ENCODE measurements at regions not wholly inside any gene's neighbourhood (a gene's known extent, or its start where the extent isn't known, plus 50 kb on each side); places are given as distances from the start of the nearest gene placed in this dataset.

DNA sequence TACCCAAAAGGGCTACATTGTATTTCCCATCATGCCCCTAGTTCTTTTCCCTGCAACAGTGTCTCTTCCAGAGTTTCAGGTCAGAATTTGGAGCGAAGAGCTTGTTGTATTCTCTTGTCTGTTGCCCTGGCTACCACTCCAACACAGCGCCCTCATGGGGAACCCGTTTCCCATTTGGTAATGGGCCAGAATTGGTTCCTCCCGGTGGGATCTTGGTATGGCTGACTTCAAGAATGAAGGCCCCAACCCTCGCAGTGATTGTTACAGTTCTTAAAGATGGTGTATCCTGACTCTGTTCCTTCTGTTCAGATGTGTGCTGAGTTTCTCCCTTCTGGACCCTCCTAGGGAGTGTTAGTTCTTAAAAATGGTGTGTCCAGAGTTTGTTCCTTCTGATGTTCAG lies 110.5 kb upstream of the ZNF32 start:
- Mint-ChIP-seq H3K27ac (no peak overlapping the region), H3K4me1 (no peaks in the 10 kb centered on the region), H3K27me3 (no peaks in the 10 kb centered on the region), H3K36me3 (ENCODE audit: low read depth) (no peaks in the 10 kb centered on the region), H3K4me3 (no peak overlapping the region)
- no peaks in the 10 kb centered on the region for H3K9me3 ChIP-seq (ENCODE audit: control insufficient read depth, low read length, poor library complexity, severe bottlenecking)
- no peak for ATAC-seq
- DNase-seq = no peak

DNA sequence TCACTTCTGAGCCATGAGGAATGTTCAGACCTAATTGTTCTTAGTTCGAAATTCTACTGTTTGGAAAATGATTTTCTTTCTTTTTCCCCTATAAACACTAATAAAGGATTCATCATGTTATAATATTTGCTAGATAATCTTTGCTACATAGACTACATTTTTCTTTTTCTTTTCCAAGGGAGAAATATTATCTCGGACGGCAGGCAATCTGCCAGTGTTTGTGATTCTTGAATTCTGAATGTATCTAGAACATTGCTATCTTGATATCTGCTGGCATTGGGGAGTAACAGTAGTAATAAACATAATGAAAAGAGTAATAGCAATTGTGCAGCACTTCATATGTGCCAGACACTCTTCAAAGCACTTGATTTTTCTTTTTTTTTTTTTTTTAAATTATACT lies 107.7 kb upstream of the ZNF32 start:
- no peak overlapping the region for H3K4me3 Mint-ChIP-seq
- no peaks in the 10 kb centered on the region for H3K36me3 Mint-ChIP-seq (ENCODE audit: low read depth)
- no peaks in the 10 kb centered on the region for H3K27me3 Mint-ChIP-seq
- no peaks in the 10 kb centered on the region for H3K9me3 ChIP-seq (ENCODE audit: control insufficient read depth, low read length, poor library complexity, severe bottlenecking)
- H3K4me1 Mint-ChIP-seq = no peaks in the 10 kb centered on the region
- peak overlapping the region; percentile 47 for H3K27ac Mint-ChIP-seq
- ATAC-seq (no peak), DNase-seq (no peak)

DNA sequence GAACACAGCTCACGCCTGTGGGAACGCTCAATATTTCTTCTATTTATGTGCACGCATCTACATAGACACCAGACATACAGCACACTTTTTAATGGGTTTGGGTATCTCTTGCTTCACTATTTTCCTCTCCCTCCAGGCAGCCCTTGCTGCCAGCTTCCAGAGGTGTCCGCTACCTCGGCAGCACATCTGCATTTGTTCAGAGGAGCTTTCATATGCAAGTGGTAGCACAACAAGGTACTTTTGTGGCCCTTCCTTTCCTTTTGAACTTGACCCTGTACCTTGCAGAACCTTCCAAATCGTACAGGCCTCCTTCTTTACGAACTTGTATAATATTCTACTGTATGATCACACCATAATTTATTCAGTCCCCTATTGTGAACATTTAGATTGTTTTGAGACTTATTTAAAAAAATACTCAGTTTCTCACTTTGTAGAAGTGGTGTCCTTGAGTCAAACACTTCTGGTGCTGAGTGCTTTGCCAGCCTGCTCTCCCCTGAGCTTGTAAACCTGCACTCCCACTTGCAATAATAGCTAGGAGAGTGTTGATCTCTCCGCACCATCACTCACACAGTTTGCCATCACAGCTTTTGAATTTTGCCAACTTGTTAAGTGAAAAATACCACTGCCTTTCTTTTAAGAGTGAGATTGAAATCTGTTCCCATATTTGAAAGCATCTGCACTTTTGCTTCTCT lies 106.0 kb upstream of the ZNF32 start:
- ATAC-seq = no peak
- DNase-seq = no peak
- H3K4me3 Mint-ChIP-seq = no peak overlapping the region
- H3K36me3 Mint-ChIP-seq (ENCODE audit: low read depth) = no peaks in the 10 kb centered on the region
- H3K27ac Mint-ChIP-seq = no peak overlapping the region
- H3K27me3 Mint-ChIP-seq = no peaks in the 10 kb centered on the region
- no peaks in the 10 kb centered on the region for H3K9me3 ChIP-seq (ENCODE audit: control insufficient read depth, low read length, poor library complexity, severe bottlenecking)
- H3K4me1 Mint-ChIP-seq = no peaks in the 10 kb centered on the region

DNA sequence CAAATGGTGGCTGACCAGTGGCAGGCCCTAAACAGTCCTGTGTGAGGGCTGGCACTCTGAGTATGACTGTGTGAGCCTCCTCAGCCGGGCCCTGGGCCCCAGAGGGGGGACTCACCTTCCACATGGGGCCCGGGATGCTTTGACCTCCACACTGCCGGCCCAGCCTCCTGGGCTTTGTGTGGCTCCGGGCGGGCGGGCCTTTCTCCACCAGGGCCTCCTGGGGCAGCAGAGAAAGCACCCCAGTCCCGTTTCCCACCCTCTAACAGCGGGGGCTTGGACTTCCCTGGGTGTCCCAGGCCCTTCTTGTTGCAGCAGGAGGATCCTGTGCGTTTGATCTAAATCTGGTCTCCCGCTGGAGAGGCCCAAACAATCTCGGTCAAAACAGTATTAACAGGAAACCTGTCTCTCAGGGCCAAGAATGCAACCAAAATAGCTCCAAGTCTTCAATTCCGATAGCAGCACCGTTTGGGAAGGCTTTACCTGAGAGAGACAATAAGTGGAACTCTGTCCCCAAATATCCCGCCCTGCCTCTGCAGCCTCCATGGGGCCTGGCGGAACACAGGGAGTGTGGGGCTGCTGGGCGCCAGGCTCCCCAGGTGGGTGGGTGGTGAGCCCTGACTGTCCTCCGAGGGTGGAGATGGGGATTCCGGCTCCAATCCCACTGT lies 104.8 kb upstream of the ZNF32 start:
- H3K4me1 Mint-ChIP-seq = no peaks in the 10 kb centered on the region
- ATAC-seq (no peak), DNase-seq (no peak)
- H3K27me3 Mint-ChIP-seq = no peaks in the 10 kb centered on the region
- no peak overlapping the region for H3K27ac Mint-ChIP-seq
- no peaks in the 10 kb centered on the region for H3K36me3 Mint-ChIP-seq (ENCODE audit: low read depth)
- no peaks in the 10 kb centered on the region for H3K9me3 ChIP-seq (ENCODE audit: control insufficient read depth, low read length, poor library complexity, severe bottlenecking)
- H3K4me3 Mint-ChIP-seq = no peak overlapping the region

DNA sequence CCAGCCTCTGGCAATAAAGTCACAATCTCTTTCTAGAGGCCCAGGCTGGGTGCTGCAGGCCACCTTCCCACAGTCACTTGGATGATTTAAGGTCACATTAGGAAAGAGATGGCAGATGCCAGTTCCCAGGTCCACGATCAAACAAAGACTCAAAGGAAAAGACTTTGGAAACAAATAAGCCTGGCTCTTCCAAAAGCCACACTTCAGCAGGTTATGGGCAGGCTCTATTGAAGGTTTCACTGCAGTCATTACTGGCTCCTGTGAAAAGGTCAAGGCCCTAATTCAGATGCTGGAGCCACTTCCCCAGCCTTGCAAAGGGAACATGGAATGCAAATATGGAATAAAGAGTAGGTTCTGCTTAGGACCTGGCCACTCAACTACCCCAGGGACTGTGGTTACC lies 104.0 kb upstream of the ZNF32 start:
- DNase-seq (no peak), ATAC-seq (no peak)
- no peak overlapping the region for H3K4me3 Mint-ChIP-seq

DNA sequence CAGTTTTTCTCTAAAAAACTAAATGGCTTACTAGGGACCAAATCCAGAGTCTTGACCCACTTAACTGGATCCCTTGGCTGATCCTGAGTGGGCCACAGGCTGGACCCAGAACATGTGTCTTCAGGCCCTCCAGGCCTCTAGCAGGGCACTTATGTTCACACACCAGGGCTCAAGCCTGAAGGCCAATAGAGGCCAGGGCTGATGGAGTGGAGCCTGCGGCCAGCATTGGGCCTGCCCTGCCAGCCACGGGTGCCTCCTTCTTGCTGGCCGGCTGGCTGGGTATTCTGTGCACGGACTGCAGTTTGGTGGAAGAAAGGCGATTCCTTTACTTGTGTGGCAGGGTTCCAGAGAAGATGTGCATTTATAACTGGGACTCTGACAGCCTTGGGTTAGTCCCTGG lies 103.0 kb upstream of the ZNF32 start:
- no peak for DNase-seq
- H3K9me3 ChIP-seq (ENCODE audit: control insufficient read depth, low read length, poor library complexity, severe bottlenecking) = no peaks in the 10 kb centered on the region
- no peak for ATAC-seq
- H3K36me3 Mint-ChIP-seq (ENCODE audit: low read depth) = no peaks in the 10 kb centered on the region
- no peaks in the 10 kb centered on the region for H3K27me3 Mint-ChIP-seq
- H3K4me1 Mint-ChIP-seq = no peaks in the 10 kb centered on the region
- no peak overlapping the region for H3K4me3 Mint-ChIP-seq
- H3K27ac Mint-ChIP-seq = no peak overlapping the region

More for the DNA sequence above, 104.0 kb upstream of the ZNF32 start:
- H3K27me3 Mint-ChIP-seq = no peaks in the 10 kb centered on the region
- H3K4me1 Mint-ChIP-seq = no peaks in the 10 kb centered on the region
- H3K36me3 Mint-ChIP-seq (ENCODE audit: low read depth) = no peaks in the 10 kb centered on the region
- H3K27ac Mint-ChIP-seq = no peak overlapping the region
- H3K9me3 ChIP-seq (ENCODE audit: control insufficient read depth, low read length, poor library complexity, severe bottlenecking) = no peaks in the 10 kb centered on the region

DNA sequence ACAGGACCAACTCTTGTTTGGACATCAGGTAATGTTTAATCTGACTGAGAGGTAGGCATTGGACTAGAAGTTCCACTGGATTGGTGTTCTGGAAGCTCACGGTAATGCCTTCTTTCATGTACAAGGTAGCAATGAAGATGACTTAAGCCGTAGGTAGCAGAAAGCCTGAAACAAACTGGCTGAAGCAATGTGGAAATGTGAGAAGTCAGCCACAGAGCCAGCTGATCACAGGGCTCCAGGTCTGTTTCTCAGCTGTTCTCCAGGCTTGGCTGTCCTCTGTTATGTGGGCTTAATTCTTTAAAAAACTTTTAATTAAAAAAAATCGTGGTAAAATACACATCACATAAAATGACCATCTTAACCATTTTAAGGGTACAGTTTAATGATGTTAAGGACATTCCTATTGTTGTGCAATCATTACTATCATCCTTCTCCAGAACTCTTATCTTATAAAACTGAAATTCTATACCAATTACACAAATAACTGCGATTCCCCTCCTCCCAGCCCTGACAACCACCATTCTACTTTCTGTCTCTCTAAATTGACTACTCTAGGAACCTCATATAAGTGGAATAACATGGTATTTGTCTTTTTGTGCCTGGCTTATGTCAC lies 101.4 kb upstream of the ZNF32 start:
- H3K36me3 Mint-ChIP-seq (ENCODE audit: low read depth) = no peaks in the 10 kb centered on the region
- H3K27ac Mint-ChIP-seq = no peak overlapping the region
- no peaks in the 10 kb centered on the region for H3K27me3 Mint-ChIP-seq
- DNase-seq (no peak), ATAC-seq (no peak)
- no peak overlapping the region for H3K4me3 Mint-ChIP-seq
- no peaks in the 10 kb centered on the region for H3K9me3 ChIP-seq (ENCODE audit: control insufficient read depth, low read length, poor library complexity, severe bottlenecking)
- no peaks in the 10 kb centered on the region for H3K4me1 Mint-ChIP-seq

DNA sequence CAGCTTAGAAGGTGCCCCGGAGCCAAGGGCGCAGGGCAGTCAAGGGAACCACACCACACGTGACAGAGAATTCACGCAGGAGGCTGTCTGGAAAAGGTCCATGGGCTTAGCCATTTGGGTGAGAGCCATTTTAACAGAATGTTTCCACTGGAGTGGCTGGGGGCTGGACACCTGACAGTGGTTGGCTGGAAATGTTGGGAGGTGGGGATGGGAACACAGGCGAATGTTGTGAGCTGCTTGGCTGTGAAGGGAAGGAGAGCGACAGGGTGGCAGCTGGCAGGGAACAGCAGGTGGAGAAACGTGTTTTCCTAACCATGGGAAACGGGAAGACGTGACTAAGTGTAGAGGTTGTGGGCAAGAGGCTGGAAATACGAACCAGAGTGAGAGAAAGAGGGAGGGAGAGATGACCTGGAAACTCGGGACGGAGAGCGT lies 100.5 kb upstream of the ZNF32 start:
- ATAC-seq = no peak
- no peak overlapping the region for H3K27ac Mint-ChIP-seq
- DNase-seq = no peak
- H3K4me3 Mint-ChIP-seq = no peak overlapping the region
- H3K9me3 ChIP-seq (ENCODE audit: control insufficient read depth, low read length, poor library complexity, severe bottlenecking) = no peaks in the 10 kb centered on the region
- H3K4me1 Mint-ChIP-seq = no peaks in the 10 kb centered on the region
- H3K27me3 Mint-ChIP-seq = no peaks in the 10 kb centered on the region
- no peaks in the 10 kb centered on the region for H3K36me3 Mint-ChIP-seq (ENCODE audit: low read depth)

DNA sequence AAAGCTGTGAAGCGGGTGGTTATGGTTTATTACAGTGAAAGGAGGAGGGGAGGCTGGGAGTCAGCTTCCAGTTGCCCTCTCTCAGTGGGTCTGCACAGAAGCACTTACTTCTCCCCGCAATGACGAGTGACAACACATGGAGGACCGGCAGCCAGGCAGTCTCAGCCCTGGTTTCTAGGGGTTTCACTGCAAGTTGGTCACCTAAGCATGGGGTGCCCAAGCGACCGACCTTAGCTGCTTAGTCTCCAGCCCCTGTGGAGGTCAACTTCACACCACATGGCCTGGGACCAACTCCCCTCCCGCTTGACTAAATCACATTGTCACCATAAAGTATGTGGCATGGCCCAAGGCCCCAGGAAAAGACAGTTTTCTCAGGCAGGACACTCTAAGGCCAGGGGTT lies 99.9 kb upstream of the ZNF32 start:
- Mint-ChIP-seq H3K4me1 (no peaks in the 10 kb centered on the region), H3K27ac (no peak overlapping the region), H3K4me3 (no peak overlapping the region), H3K36me3 (ENCODE audit: low read depth) (no peaks in the 10 kb centered on the region), H3K27me3 (no peaks in the 10 kb centered on the region)
- H3K9me3 ChIP-seq (ENCODE audit: control insufficient read depth, low read length, poor library complexity, severe bottlenecking) = no peaks in the 10 kb centered on the region
- DNase-seq = no peak
- ATAC-seq = no peak

DNA sequence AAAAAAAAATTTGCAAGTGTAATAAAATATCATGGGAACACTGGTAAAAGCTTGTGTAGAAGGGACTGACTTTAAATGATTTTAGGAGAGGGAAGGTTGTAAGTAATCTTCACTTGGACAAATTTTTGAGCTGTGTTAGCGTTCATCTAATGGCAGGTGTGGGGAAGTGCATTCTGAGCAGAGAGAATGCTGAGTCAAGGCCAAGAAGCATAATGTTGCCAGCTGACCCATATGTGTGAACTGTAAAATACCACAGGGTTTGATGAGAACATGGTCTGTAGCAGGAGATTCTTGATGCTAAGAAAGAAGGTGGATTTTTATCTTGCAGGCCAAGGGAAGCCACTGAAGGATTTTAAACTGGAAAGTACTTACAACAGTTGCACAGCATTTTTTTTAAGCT lies 98.2 kb upstream of the ZNF32 start:
- ATAC-seq = no peak
- H3K36me3 Mint-ChIP-seq (ENCODE audit: low read depth) = no peaks in the 10 kb centered on the region

DNA sequence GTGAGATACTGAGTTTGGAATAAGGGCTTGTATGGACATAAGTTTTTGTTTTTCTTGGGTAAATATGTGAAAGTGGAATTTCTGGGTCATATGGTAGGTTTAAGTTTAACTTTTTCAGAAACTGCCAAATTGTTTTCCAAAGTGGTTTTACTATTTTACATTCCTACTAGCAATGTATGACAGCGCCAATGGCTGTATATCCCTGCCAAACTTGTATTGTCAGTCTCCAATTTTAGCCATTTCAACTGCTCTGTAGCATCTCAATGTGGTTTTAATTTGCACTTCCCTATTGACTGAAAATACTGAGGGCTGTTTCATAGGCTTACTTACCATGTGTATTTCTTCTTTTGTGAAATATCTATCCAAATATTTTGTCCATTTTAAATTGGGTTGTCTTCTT lies 90.5 kb upstream of the ZNF32 start:
- ATAC-seq (no peak), DNase-seq (no peak)
- H3K9me3 ChIP-seq (ENCODE audit: control insufficient read depth, low read length, poor library complexity, severe bottlenecking) = no peaks in the 10 kb centered on the region
- H3K27me3 Mint-ChIP-seq = peaks cover 7% of the 10 kb centered on the region
- no peaks in the 10 kb centered on the region for H3K36me3 Mint-ChIP-seq (ENCODE audit: low read depth)
- peaks cover 9% of the 10 kb centered on the region for H3K4me1 Mint-ChIP-seq
- H3K27ac Mint-ChIP-seq = no peak overlapping the region
- no peak overlapping the region for H3K4me3 Mint-ChIP-seq

More for the DNA sequence above, 98.2 kb upstream of the ZNF32 start:
- no peaks in the 10 kb centered on the region for H3K9me3 ChIP-seq (ENCODE audit: control insufficient read depth, low read length, poor library complexity, severe bottlenecking)
- H3K4me1 Mint-ChIP-seq = no peaks in the 10 kb centered on the region
- no peak overlapping the region for H3K4me3 Mint-ChIP-seq
- H3K27me3 Mint-ChIP-seq = no peaks in the 10 kb centered on the region
- no peak overlapping the region for H3K27ac Mint-ChIP-seq
- no peak for DNase-seq

DNA sequence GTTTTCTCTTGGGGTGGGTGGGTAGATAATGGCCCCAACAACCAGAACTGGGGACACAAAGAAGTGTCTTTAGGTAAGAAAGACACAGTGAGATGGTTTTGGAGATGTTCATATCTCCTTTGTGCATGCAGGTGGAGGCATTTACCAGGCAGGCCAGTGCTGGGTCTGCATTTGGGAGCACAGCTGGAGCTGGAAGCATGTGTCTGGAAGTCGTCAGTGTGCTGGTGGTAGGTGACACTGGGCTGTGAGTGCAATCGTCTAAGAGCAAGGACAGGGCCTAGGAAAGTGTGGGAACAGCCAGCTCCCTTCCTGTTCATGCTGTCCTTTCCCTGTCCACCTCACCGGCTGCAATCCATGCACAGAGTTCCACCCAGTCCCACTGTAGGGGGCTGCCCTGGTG lies 88.3 kb upstream of the ZNF32 start:
- no peaks in the 10 kb centered on the region for H3K9me3 ChIP-seq (ENCODE audit: control insufficient read depth, low read length, poor library complexity, severe bottlenecking)
- no peaks in the 10 kb centered on the region for H3K36me3 Mint-ChIP-seq (ENCODE audit: low read depth)
- no peak overlapping the region for H3K27ac Mint-ChIP-seq
- DNase-seq (no peak), ATAC-seq (no peak)
- H3K27me3 Mint-ChIP-seq = peaks cover 7% of the 10 kb centered on the region
- peaks cover 9% of the 10 kb centered on the region for H3K4me1 Mint-ChIP-seq
- H3K4me3 Mint-ChIP-seq = no peak overlapping the region

DNA sequence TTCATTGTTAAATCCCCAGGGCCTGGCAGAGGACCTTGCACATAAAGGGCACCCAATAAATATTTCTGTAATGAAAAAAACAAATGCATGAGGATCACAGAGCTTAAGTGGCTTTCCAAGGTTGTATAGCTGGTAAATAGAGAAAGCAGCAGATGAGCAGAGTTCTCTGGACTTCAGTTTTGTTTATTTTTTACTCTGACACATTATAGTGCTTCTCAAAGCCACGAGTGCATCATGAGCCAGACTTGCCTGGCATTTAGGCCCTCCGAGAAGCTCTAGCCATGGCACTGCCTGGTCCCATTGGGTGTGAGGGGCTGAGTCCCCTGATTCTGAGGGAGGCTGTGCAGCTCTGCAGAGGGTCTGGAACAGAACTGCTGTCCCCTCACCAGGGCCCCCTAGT lies 87.2 kb upstream of the ZNF32 start:
- ATAC-seq = no peak
- H3K4me3 Mint-ChIP-seq = no peak overlapping the region
- no peak overlapping the region for H3K27ac Mint-ChIP-seq
- DNase-seq = no peak
- peaks cover 9% of the 10 kb centered on the region for H3K4me1 Mint-ChIP-seq
- H3K36me3 Mint-ChIP-seq (ENCODE audit: low read depth) = no peaks in the 10 kb centered on the region
- peaks cover 7% of the 10 kb centered on the region for H3K27me3 Mint-ChIP-seq
- H3K9me3 ChIP-seq (ENCODE audit: control insufficient read depth, low read length, poor library complexity, severe bottlenecking) = peaks cover under 1% of the 10 kb centered on the region

DNA sequence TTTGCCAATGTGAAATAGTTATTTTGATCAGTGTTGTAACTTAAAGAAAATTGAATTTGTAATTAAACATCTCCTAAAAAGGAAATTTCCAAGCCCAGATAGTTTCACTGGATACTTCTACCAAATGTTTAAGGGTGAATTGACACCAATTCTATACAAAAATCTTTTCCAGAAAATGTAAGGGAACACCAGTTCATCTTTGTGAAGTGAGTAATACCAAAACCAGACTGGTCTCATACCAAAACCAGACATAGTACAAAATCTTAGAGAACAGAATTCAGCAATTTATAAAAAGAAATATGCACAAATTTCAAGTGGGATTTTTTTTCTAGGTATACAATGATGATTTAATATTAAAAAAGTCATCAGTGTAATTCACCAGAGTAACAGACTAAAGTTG lies 86.0 kb upstream of the ZNF32 start:
- DNase-seq = no peak
- H3K9me3 ChIP-seq (ENCODE audit: control insufficient read depth, low read length, poor library complexity, severe bottlenecking) = peaks cover 7% of the 10 kb centered on the region
- Mint-ChIP-seq H3K27ac (no peak overlapping the region), H3K4me1 (peaks cover 9% of the 10 kb centered on the region), H3K4me3 (no peak overlapping the region), H3K27me3 (peaks cover 7% of the 10 kb centered on the region), H3K36me3 (ENCODE audit: low read depth) (peaks cover 1% of the 10 kb centered on the region)
- no peak for ATAC-seq

Measured in T-helper 17 cell (primary cell).